ENCODE measurements at regions not wholly inside any gene's neighbourhood (a gene's known extent, or its start where the extent isn't known, plus 50 kb on each side); places are given as distances from the start of the nearest gene placed in this dataset.

GRCh38 chr14:29320286-29320685, 553.7 kb downstream of the FOXG1 start:
- H3K4me1 Mint-ChIP-seq (ENCODE audit: unreplicated experiment): no peaks in the 10 kb centered on the region
- no peak for DNase-seq (ENCODE audit: extremely low spot score, unreplicated experiment)
- H3K27ac Mint-ChIP-seq: no peak overlapping the region
- H3K36me3 Mint-ChIP-seq: no peaks in the 10 kb centered on the region
- no peaks in the 10 kb centered on the region for H3K27me3 Mint-ChIP-seq
- peaks cover 4% of the 10 kb centered on the region for H3K9me3 Mint-ChIP-seq
- H3K4me3 Mint-ChIP-seq: no peak overlapping the region
- TF ChIP-seq CTCF (conservative IDR thresholded peaks at IDR 0.05): no peak

GRCh38 chr14:29321646-29322045, 555.1 kb downstream of the FOXG1 start:
- no peak for TF ChIP-seq CTCF (conservative IDR thresholded peaks at IDR 0.05)
- H3K4me3 Mint-ChIP-seq: no peak overlapping the region
- no peaks in the 10 kb centered on the region for H3K27me3 Mint-ChIP-seq
- no peaks in the 10 kb centered on the region for H3K36me3 Mint-ChIP-seq
- no peaks in the 10 kb centered on the region for H3K4me1 Mint-ChIP-seq (ENCODE audit: unreplicated experiment)
- no peak for DNase-seq (ENCODE audit: extremely low spot score, unreplicated experiment)
- H3K27ac Mint-ChIP-seq: no peak overlapping the region
- peaks cover 4% of the 10 kb centered on the region for H3K9me3 Mint-ChIP-seq

DNA sequence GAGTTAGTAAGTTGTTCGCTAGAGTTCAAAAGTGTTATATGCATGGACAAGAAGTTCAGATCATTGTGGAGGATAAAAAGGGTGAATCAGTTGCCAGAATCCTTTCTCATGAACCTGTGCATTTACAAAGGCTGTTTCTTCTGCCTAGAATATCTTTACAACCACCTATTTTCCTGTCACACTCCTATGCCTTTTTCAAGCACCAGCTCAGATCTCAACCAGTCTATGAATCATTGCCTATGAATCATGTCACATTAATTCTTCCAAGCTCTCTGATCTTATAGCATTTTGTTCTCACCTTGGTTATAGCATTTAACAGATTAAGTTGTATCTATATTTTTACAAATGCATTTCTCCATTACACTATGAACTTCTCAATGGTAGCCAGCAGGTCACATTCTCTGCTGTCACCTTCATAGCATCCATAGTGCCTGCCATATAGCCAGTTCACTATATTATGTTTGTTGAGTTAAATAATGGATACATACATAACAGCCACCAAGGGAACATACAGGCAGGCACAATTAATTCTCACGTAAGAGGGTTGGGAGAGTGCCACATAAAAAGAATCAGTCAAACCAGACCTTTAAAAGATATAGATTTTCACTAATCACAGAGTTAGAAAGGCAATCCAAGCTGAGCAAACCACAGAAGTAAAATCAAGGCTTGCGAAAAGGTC, 573.0 kb downstream of the FOXG1 start:
- H3K27me3 Mint-ChIP-seq: no peaks in the 10 kb centered on the region
- no peaks in the 10 kb centered on the region for H3K4me1 Mint-ChIP-seq (ENCODE audit: unreplicated experiment)
- H3K27ac Mint-ChIP-seq: no peak overlapping the region
- DNase-seq (ENCODE audit: extremely low spot score, unreplicated experiment): no peak
- no peak for TF ChIP-seq CTCF (conservative IDR thresholded peaks at IDR 0.05)
- H3K4me3 Mint-ChIP-seq: no peak overlapping the region
- H3K36me3 Mint-ChIP-seq: no peaks in the 10 kb centered on the region
- H3K9me3 Mint-ChIP-seq: no peaks in the 10 kb centered on the region

DNA sequence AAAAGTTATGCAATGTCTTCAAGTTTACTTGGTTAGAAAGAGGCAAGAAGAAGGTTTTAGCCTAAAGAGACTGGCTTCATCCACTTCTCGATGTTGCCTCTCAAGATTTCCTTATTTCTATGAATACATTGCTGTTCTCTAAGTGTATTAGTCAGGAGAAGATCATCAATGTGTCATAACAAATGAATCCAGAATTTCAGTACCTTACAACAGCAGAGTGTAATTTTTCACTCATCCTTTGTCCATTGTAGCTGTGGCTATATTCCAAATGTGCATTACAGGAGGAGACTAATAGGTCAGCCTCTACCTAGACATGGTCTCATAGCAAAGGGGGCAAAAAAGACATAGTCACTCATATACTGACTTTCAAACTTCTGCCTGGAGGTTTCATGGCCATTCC, 579.1 kb downstream of the PRKD1 start:
- TF ChIP-seq CTCF (conservative IDR thresholded peaks at IDR 0.05): no peak
- Mint-ChIP-seq H3K36me3 (no peaks in the 10 kb centered on the region), H3K27ac (no peak overlapping the region), H3K4me1 (ENCODE audit: unreplicated experiment) (no peaks in the 10 kb centered on the region), H3K9me3 (no peaks in the 10 kb centered on the region), H3K4me3 (no peak overlapping the region), H3K27me3 (peaks cover 5% of the 10 kb centered on the region)
- no peak for DNase-seq (ENCODE audit: extremely low spot score, unreplicated experiment)

- no peak for DNase-seq (ENCODE audit: extremely low spot score, unreplicated experiment)
- Mint-ChIP-seq H3K27me3 (peaks cover 5% of the 10 kb centered on the region), H3K4me3 (no peak overlapping the region), H3K27ac (no peak overlapping the region), H3K36me3 (no peaks in the 10 kb centered on the region), H3K4me1 (ENCODE audit: unreplicated experiment) (no peaks in the 10 kb centered on the region), H3K9me3 (no peaks in the 10 kb centered on the region)
- no peak for TF ChIP-seq CTCF (conservative IDR thresholded peaks at IDR 0.05)
Measured at GRCh38 chr14:29350496-29350895, 577.2 kb downstream of the PRKD1 start.
